ENCODE measurements at regions not wholly inside any gene's neighbourhood (a gene's known extent, or its start where the extent isn't known, plus 50 kb on each side); places are given as distances from the start of the nearest gene placed in this dataset.

- TF ChIP-seq EZH2 (IDR thresholded peaks at IDR 0.05; ENCODE audit: borderline replicate concordance, control insufficient read depth, low read depth, low read length), result no peak
- TF ChIP-seq TAF1 (IDR thresholded peaks at IDR 0.05; ENCODE audit: borderline replicate concordance, low read depth, low read length), result no peak
- TF ChIP-seq RAD21 (IDR thresholded peaks at IDR 0.05; ENCODE audit: insufficient read depth, low read depth, low read length), result no peak
- TF ChIP-seq ATF3 (IDR thresholded peaks at IDR 0.05; ENCODE audit: borderline replicate concordance, extremely low read depth, low read depth, low read length), result no peak
- TF ChIP-seq JUNB (IDR thresholded peaks at IDR 0.05), result no peak
- no peak for TF ChIP-seq USF2 (IDR thresholded peaks at IDR 0.05; ENCODE audit: borderline replicate concordance, low read depth, low read length)
Observed at GRCh38 chr4:41361794-41362526, 105.2 kb downstream of the UCHL1 start.
